Activated T-cell treated with anti-CD3 and anti-CD28 coated beads, Interleukin-2, amount 50 U/mL, for 48 hours (primary cell): ENCODE measurements at regions not wholly inside any gene's neighbourhood (a gene's known extent, or its start where the extent isn't known, plus 50 kb on each side); places are given as distances from the start of the nearest gene placed in this dataset.
A peak's percentile ranks its signal among the peaks of the same experiment; 100 is the strongest.
"Not testable (repeated sequence)": the region's sequence is repeated elsewhere in the genome, so short reads cannot be mapped to it uniquely, and the experiment has no call there.

Source experiments
- DNase-seq, 2 experiments: peaks; one replicate each; pipeline ENCODE4 v3.0.0-alpha.2; 2020

GRCh38 chrX:139198936-139199335, 331.6 kb upstream of the F9 start:
- DNase-seq: no peak

- no peak for DNase-seq
These were observed 333.6 kb upstream of the F9 start for GRCh38 chrX:139196890-139197289.

DNA sequence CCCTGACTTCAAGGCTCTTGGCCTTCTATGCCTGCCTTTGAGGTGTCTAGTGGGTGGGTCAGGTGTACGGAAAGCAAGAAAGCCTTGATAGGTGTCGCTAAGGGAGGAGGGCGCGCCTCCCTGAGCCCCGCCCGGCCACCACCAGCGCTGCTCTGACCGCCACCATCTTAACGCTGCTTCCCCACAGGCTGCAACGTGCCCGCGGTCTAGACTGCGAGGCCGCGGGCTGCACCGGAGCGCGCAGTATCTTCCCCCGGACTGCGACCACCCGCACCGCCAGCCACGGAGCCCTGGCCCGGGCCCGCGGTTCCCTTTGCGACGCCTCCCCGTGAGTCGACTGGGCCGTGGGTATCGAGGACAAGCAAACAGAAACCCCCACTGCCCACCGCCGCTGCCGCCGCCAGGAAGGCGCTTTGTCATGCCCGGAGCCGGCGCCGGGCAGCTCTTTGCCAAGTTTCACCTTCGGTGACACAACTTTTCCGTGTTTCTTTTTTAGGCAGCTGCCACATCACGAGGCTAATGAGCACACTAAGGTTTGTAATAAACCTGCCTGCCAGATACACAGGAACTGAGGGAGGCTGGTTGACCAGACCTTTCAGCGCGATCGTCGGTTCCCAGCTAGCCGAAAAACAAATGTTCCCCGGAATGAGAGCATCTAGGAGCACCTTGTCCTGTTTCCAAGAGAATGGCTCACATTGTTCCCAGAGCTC, 335.8 kb upstream of the F9 start:
- no peak for DNase-seq

GRCh38 chrX:139192386-139192961, 338.1 kb upstream of the F9 start:
- DNase-seq: no peak

DNA sequence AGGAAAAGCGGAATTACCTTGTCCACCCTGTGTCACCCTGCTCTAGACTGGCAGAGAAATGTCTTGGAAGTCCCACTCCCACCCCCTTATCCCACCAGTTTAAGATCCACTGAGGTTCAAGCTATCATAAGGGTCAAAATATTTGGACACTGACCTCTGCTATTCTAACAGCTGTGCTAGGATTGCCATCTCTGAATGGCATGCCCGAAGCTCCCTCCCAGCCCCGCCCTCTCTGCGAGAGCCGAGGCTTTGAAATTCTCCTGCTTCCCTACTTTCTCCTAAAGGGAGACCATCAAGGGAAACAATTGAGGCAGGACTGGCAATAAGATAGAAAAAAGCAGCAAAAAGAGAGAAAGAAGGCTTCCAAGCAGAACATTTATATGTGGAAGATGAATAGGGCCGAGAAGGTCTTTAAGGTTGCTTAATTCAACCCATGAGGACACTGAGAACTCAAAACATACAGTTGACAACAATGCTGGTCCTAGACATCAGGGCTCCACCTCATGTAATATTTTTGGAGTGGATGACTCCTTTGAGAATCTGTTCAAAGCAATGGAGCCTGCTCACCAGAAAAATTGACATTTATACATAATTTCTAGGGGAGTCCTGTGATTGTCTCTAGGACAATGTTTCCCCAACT, 338.7 kb upstream of the F9 start:
- DNase-seq: no peak

DNA sequence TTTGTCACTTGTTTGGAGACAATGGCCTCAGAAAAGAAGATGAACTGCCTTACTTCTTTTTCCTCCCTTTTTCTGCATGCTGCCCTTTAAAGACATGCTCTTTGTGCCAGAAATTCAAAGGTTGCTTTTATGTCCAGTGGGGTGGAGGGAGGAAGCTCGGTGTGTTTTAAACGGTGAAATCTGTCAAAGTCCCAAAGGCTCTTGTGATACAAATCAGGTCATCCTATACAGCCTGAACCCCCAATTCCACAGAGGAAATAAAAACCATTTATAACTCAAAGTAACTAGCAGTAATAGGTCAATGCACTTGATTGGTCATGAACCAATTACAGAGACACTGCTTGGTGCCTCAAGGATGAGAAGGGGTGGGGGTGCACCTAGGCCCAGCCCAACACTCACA, 339.3 kb upstream of the F9 start:
- DNase-seq: no peak

DNA sequence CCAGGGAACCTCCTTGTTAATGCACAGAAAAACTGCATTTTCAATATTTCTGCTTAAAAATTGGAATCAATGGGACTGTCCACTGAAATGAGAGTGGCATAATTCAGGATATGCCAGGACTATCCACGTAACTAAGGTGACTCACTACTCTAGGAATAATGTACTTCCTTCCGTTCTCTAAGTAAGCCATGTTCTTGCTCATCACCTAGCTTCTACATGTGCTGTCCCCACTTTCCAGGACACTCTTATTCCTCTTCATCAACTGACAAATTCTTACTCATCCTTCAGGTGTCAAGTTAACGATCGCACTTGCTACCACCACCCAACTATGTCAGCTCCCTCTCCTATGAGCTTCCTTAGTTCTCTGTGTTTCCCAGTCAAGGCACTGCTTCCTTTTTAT, 342.8 kb upstream of the F9 start:
- no peak for DNase-seq

DNA sequence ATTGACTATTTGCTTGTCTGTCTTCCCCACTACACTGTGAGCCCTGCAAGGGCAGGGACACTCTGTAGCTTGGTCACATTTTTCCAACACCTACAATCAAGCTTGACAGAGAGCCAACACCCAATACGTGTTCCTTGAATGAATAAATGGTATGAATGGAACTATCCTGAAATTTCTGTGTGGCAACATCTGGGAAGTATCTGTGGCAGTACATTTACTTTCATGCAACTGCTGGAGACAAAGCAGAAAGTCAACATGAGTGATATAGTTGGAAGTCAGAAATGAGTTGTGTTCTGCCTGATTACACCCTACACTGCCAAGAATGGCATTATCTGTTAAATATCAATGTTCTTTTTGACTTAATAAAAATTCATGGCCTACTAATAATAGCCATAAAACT, 343.5 kb upstream of the F9 start:
- no peak for DNase-seq

- no peak for DNase-seq
These were observed 350.9 kb upstream of the F9 start for GRCh38 chrX:139179592-139179991.

DNA sequence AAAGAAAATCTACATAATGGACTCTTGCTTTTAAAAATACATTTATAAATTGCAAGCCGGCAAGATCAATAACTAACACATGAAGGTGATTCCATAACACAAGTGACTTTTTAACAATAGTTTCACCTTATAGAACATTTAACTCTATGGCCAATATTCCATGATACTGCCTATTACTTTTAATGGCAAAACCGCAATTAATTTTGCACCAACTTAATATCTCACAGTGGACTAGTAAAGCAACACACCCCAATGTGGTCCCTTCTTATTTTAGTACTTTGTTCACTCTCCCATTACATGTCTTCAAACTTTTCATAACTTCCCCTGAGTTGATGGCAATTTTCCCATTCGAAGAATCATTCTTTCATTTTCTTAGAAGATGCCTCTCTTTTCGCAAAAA, 351.6 kb upstream of the F9 start:
- DNase-seq: no peak

DNA sequence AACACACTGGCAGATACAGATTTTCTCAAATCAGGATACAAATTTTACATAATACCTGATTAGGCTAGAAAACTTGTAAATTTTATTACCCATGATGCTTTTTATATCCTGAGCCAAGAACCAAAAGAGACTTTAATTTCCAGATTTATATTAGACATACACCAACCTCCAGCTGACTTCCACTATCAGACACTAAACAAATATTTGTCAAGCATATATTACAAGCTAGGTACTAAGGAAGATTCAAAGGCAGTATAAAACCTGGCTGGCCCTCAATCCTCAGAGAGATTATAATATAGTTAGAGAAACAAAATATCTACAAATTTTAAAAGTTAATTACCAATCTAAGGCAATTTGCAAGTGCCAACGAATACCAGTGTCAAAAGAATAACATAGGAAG, 357.8 kb upstream of the F9 start:
- no peak for DNase-seq

GRCh38 chrX:139170526-139171173, 359.9 kb upstream of the F9 start:
- DNase-seq: no peak

DNA sequence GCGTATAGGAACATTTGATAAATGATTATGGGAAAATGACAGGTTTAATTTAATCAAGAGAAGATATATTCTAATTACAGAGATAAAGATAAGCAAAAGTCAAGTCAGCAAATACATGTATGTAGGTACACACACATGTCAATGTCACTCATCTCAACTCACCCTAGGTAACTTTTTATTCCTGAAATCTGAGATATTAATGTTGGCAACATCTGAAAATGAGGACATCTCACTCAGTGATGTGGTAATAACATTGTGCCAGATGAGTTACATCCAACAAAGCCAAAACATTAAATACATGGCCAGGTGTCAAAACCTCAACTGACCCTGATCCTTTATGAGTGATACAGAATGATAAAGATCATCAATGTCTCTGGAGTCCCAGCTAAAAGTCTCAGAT, 363.3 kb upstream of the F9 start:
- DNase-seq: no peak

- DNase-seq: no peak
These were observed 372.3 kb upstream of the F9 start for GRCh38 chrX:139158256-139158655.

DNA sequence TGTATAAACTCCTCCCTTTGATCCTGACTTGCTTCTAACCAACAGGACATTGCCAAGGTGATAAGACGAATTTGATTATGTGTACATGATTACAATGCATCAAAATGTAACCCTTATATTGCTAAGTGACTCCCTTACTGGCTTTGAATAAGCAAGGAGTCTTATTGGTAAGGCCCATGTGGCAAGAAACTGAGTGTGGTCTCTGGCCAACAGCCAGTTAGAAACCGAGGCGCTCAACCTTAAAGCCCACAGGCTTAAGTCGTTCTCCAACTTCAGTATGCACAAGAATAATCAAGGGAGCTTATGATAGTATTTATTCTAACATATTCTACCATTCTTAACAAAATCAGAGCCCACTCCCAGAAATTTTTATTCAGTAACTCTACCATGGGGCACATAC, 374.2 kb upstream of the F9 start:
- no peak for DNase-seq

DNA sequence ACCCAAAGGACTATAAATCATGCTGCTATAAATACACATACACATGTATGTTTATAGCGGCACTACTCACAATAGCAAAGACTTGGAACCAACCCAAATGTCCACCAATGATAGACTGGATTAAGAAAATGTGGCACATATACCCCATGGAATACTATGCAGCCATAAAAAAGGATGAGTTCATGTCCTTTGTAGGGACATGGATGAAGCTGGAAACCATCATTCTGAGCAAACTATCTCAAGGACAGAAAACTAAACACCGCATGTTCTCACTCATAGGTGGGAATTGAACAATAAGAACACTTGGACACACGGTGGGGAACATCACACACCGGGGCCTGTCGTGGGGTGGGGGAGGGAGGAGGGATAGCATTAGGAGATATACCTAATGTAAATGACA, 383.9 kb upstream of the F9 start:
- DNase-seq: not testable (repeated sequence)

DNA sequence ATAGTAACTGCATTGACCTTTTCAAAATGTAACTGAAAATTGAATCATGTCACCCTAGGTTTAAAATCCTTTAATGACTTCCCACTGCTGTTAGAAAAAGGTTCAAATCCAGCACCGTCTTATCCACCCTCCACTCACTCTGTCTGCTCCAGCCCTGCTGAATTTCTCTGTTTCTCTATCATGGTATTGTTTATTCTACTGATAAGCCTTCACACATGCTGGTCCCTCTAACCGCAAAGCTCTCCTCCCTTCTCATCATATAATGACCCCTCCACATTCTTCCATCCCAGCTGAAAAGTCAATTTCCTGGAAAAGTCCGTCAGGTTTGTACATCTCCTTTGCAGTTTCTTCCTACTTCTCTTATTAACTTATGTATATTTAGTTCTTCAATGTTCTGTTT, 389.2 kb upstream of the F9 start:
- no peak for DNase-seq

GRCh38 chrX:139134316-139134715, 396.2 kb upstream of the F9 start:
- no peak for DNase-seq

DNA sequence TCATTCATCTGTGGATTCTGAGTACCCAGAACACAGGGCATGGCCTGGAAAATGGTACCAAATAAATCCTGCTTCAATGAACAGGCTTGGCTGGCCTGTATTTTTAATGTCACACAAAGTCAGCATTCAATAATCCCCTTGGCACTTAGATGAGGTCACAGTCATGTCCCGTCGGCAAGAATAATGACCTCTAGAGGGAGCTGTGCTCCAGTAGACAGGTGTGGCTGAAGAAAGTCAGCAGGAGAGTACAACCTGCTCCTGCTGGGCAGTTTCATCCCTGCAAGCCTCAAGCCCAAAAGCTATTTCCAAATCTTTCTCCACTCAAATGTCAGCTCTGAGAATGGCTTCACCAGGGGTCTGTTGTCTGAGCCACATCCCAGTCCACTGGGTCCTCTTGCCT, 404.0 kb upstream of the F9 start:
- peak; percentile 19 to 25 for DNase-seq

DNA sequence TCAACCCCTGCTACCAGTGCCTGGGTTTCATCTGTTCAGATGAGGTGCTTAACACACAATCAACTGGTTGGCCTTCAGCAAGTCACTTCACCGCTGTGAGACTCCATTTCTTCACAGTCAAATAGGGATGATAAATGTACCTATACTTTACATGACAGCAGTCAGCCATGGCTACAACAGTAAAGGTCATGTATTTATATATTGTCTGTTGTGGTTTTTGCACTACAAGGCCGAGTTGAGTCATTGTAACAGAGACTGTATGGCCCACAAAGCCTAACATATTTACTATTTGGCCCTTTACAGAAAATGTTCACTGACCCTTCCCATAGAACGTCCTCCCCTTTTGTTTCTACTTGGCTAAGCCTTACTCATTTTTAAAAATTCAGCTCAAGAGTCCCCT, 404.6 kb upstream of the F9 start:
- no peak for DNase-seq

DNA sequence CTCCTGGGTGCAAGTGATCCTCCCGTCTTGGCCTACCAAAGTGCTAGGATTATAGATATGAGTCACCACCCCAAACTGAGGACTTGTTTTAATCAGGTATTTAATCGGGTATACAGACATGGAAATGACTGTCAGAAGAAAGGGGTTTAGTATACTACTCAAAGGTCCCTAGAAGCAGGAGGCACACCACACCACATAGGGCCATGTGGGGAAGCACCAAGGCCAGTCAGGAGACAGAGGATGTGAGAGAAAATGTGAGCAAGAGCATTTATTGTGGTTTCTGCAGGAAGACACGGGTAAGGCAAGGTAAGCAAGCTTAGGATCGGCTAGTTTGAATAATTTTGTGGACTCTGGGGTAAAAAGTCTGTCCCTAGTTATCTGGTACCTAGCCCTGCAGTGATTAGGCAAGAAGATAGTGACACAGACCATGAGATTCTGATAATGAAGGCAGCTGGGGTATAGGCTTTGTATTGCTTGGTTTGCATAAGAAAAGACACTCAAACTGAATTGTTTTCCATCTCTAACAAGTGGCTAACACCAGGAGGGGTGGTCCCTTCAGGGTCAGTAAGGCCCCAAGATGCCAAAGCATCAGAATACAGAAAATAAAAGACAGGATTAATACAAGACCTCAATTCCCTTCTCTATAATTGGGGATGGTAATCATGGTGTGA, 408.8 kb upstream of the F9 start:
- DNase-seq: no peak

- no peak for DNase-seq
These were observed 409.2 kb upstream of the FGF13 start for GRCh38 chrX:139120760-139121159.

DNA sequence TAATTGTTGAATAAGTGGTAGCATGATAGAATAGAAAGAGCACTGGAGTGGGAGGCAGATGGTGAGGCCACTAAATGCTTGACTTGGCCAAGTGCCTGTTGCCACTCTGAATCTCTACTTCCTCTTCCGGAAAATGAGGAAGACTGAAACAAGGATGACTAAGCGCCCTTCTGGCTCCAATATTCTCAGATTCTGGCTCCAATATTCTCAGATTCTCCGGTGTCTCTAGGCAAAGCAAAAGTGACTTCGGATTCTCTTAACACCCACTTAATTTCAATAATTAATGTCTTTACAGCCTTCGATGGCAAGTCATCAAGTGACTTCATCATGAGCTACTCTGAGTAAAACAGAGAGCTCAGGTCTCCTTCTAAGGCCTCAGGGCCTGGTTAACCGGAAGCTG, 402.2 kb upstream of the FGF13 start:
- no peak for DNase-seq

- no peak for DNase-seq
These were observed 400.9 kb upstream of the FGF13 start for GRCh38 chrX:139112432-139112831.
